ENCODE measurements at regions not wholly inside any gene's neighbourhood (a gene's known extent, or its start where the extent isn't known, plus 50 kb on each side); places are given as distances from the start of the nearest gene placed in this dataset.

DNA sequence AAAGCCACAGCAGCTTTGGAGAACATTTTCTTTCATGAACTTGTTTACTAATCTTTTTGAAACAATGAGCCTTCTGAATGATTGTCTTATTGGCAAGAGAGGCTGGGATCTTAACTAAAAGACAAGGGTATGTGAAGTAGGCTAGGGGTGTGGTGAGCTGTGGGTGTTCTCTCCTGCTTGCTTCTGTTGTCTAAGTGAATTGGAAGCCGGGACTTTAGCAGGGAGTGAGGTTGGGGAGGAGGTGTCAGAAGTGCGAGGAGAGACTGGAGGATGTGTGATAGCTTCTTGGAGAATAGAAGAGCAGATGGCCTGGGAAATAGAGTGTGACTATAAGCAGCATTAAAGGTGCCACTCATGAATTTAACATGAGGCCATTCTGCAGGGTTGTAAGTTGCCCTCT is 562.8 kb downstream of the UTRN start:
- peak in 1 of 8 experiments; percentile 41 for ATAC-seq (replicated peaks in 6 of 8)
- 63 to 100% (median 84%) methylated on average over 1 to 2 of the region's 2 CpGs; no CpG with 5 or more reads in 4 of the 10 experiments for WGBS, 10 experiments
- H3K4me3 ChIP-seq, result no peak overlapping the region
- H3K27ac ChIP-seq, result no peak overlapping the region
- no peaks in the 10 kb centered on the region for H3K4me1 ChIP-seq (replicated peaks in 1 of 2)
- in situ Hi-C loops (cut with MboI; ENCODE audit: low pct_unique_long_range_greater_than_20kb in 2 of 9, low sequenced_read_pairs in 9 of 9, unreplicated experiment in 9 of 9), result no loop called here

DNA sequence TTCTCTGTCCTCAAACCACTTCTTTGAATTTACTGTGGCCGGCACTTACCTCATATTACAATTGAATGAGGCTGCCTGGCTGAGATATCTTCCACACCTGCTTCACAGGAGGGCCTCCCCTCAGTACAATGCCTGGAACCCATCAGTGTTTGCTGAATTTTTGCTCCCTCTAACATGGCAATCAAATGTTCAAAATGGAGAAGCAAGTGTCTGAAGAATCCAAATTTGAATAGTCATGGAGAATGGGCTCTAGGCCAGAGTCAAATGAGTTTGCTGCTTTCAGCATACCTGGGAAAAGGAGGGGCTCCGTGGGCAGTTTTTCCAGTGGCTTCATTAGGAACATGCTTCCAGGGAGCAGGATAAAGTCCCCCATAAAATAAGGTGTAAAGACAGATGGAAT is 564.8 kb downstream of the UTRN start:
- H3K4me1 ChIP-seq (replicated peaks in 1 of 2), result no peaks in the 10 kb centered on the region
- no peak overlapping the region for H3K4me3 ChIP-seq
- H3K27ac ChIP-seq, result no peak overlapping the region
- 67 to 100% (median 90%) methylated on average over 1 to 2 of the region's 2 CpGs; no CpG with 5 or more reads in 3 of the 10 experiments for WGBS, 10 experiments
- in situ Hi-C loops (cut with MboI; ENCODE audit: low pct_unique_long_range_greater_than_20kb in 2 of 9, low sequenced_read_pairs in 9 of 9, unreplicated experiment in 9 of 9), result no loop called here
- no peak for ATAC-seq (replicated peaks in 6 of 8)

DNA sequence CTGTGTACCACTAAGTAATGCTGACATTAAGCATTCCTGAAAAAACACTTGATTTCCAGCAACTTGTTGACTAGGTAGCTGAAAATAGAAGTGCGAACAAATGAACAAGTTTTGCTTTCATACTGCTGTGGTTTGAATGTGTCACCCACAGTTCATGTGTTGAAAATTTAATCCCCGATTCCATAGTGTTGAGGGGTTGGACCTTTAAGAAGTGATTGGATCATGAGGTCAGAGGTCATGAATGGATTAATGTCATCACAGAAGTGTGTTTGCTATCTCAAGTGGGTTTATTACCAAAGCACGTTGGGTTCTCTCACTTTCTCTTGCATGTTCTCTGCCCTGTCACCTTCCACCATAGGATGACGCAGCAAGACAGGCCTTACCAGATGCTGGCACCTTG is 568.5 kb downstream of the UTRN start:
- in situ Hi-C loops (cut with MboI; ENCODE audit: low pct_unique_long_range_greater_than_20kb in 2 of 9, low sequenced_read_pairs in 9 of 9, unreplicated experiment in 9 of 9), result no loop called here
- no peak for ATAC-seq (replicated peaks in 6 of 8)
- H3K27ac ChIP-seq, result no peak overlapping the region
- H3K4me3 ChIP-seq, result no peak overlapping the region
- 78 to 100% (median 90%) methylated on average over 1 to 4 of the region's 4 CpGs; no CpG with 5 or more reads in 2 of the 10 experiments for WGBS, 10 experiments
- no peaks in the 10 kb centered on the region for H3K4me1 ChIP-seq (replicated peaks in 1 of 2)

DNA sequence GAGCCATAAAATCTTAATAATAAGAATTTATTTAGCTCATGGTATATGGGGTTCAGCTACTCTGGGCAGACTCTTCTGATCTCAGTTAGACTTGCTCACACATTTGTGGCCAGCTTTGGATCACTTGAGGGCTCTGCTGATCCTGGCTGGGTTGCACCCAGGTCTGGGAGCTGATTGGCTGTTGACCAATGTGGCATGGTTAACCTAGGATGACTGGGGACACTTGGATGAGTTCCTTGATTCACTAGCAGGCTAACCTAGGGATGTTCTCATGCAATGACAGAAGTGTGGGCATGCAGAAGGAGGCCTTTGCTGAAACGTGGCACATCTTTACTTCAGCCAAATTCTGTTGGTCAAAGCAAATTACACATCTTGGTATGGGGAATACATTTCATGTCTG is 569.5 kb downstream of the UTRN start:
- in situ Hi-C loops (cut with MboI; ENCODE audit: low pct_unique_long_range_greater_than_20kb in 2 of 9, low sequenced_read_pairs in 9 of 9, unreplicated experiment in 9 of 9), result no loop called here
- Histone ChIP-seq H3K4me1 (replicated peaks in 1 of 2) (no peaks in the 10 kb centered on the region), H3K27ac (no peak overlapping the region), H3K4me3 (no peak overlapping the region)
- WGBS, 10 experiments, result 40 to 100% (median 90%) methylated on average over 1 of the region's 1 CpG; no CpG with 5 or more reads in 4 of the 10 experiments
- no peak for ATAC-seq (replicated peaks in 6 of 8)

DNA sequence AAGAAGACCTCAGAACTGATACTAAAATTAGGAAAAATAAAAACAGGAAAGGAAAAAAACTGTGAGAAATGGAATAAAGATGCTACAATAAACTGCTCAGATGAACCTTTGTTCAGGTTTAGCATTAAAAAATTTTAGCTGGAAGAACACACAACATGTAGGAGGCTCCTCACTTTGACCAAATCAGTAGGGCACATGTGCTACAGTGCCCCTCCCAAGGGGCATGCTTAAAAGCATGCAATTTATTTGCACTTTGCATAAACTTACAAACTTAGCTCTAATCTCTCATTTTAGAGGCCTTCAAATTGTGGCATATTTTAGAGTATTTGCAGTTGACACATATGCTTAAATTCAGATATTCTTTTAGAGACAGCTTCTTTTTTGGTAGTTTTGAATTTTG is 570.2 kb downstream of the UTRN start:
- Histone ChIP-seq H3K27ac (no peak overlapping the region), H3K4me1 (replicated peaks in 1 of 2) (no peaks in the 10 kb centered on the region), H3K4me3 (no peak overlapping the region)
- peak in 2 of 8 experiments; percentile 58 to 63 for ATAC-seq (replicated peaks in 6 of 8)
- in situ Hi-C loops (cut with MboI; ENCODE audit: low pct_unique_long_range_greater_than_20kb in 2 of 9, low sequenced_read_pairs in 9 of 9, unreplicated experiment in 9 of 9), result no loop called here

DNA sequence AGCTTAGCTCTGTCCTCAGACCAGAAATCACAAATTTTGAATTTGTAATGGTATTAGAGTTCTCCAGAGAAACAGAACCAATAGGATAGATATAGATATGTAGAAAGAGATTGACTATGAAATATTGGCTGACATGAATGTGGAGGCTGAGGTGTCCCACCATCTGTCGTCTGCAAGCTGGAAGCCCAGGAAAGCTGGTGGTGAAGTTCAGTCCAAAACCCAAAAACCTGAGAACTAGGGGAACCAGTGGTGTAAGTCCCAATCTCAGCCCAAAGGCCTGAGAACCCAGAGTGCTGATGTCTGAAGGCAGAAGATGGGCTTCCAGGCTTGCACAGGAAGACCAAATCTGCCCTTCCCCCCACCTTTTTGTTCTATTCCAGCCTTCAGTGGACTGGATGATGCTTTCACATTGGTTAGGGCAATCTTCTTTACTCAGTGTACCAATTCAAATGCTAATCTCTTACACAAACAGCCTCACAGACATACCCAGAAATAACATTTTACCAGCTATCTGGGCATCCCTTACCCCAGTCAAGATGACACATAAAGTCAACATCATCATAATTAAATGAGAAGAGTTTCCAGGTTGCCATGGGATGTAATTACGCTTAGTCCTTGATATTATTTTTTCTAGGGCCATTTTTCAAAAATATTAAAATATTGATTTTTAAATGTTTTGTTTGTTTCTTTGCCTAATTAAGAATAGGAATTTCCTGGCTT is 570.8 kb downstream of the UTRN start:
- no peaks in the 10 kb centered on the region for H3K4me1 ChIP-seq (replicated peaks in 1 of 2)
- in situ Hi-C loops (cut with MboI; ENCODE audit: low pct_unique_long_range_greater_than_20kb in 2 of 9, low sequenced_read_pairs in 9 of 9, unreplicated experiment in 9 of 9), result no loop called here
- no peak overlapping the region for H3K27ac ChIP-seq
- no peak overlapping the region for H3K4me3 ChIP-seq
- WGBS, 10 experiments, result 71 to 100% (median 100%) methylated on average over 1 to 2 of the region's 2 CpGs; no CpG with 5 or more reads in 1 of the 10 experiments
- ATAC-seq (replicated peaks in 6 of 8), result no peak

DNA sequence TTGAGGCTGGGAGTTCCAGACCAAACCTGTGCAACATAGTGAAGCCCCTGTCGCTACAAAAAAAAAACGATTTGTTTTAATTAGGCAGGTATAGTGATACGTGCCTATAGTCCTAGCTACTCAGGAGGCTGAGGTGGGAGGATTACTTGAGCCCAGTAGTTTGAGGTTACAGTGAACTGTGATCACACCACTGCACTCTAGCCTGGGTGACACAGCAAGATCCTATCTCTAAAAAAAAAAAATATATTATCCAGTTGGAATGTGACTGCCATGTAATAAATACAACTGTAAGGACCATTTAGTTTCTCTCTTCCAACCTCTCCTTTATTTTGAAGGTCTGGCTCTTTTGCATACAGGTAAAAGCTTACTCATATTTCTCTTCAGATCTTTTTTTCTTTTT is 571.5 kb downstream of the UTRN start:
- no peak overlapping the region for H3K4me3 ChIP-seq
- no peak overlapping the region for H3K27ac ChIP-seq
- no peaks in the 10 kb centered on the region for H3K4me1 ChIP-seq (replicated peaks in 1 of 2)
- in situ Hi-C loops (cut with MboI; ENCODE audit: low pct_unique_long_range_greater_than_20kb in 2 of 9, low sequenced_read_pairs in 9 of 9, unreplicated experiment in 9 of 9), result no loop called here
- 61 to 100% (median 92%) methylated on average over 1 to 3 of the region's 3 CpGs; no CpG with 5 or more reads in 2 of the 10 experiments for WGBS, 10 experiments
- ATAC-seq (replicated peaks in 6 of 8), result no peak

DNA sequence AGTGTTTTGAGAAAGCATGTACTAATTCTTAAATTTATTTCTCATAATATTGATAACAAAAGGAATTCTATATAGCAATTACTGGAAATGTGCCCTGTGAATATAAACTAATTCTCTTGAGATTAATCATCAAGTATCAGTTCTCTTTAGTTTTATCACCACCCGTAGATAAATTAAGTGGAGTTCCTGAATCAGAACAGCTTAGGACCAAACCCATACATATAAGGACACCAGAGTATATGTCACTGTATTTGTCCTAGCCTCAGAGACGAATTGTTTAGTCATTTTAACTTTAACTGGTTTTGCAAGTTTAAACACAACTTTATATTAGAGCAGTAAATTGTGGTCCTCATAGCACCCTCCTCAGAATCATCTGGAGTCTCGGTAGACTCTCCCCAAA is 572.0 kb downstream of the UTRN start:
- no peak overlapping the region for H3K27ac ChIP-seq
- no peaks in the 10 kb centered on the region for H3K4me1 ChIP-seq (replicated peaks in 1 of 2)
- WGBS, 10 experiments, result 63 to 100% (median 89%) methylated on average over 1 to 3 of the region's 3 CpGs
- in situ Hi-C loops (cut with MboI; ENCODE audit: low pct_unique_long_range_greater_than_20kb in 2 of 9, low sequenced_read_pairs in 9 of 9, unreplicated experiment in 9 of 9), result no loop called here
- H3K4me3 ChIP-seq, result no peak overlapping the region
- no peak for ATAC-seq (replicated peaks in 6 of 8)

DNA sequence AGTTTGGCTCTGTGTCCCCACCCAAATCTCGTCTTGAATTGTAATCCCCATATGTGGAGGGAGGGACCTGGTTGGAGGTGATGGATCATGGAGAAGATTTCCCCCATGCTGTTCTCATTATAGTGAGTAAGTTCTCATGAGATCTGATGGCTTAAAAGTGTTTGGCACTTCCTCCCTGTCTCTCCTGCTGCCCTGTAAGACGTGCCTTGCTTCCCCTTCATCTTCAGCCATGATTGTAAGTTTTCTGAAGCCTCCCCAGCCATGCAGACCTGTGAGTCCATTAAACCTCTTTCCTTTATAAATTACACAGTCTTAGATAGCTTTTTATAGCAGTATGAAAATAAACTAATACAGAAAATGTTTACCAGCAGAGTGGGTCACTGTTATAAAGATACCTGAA is 577.6 kb downstream of the UTRN start:
- in situ Hi-C loops (cut with MboI; ENCODE audit: low pct_unique_long_range_greater_than_20kb in 2 of 9, low sequenced_read_pairs in 9 of 9, unreplicated experiment in 9 of 9), result no loop called here

DNA sequence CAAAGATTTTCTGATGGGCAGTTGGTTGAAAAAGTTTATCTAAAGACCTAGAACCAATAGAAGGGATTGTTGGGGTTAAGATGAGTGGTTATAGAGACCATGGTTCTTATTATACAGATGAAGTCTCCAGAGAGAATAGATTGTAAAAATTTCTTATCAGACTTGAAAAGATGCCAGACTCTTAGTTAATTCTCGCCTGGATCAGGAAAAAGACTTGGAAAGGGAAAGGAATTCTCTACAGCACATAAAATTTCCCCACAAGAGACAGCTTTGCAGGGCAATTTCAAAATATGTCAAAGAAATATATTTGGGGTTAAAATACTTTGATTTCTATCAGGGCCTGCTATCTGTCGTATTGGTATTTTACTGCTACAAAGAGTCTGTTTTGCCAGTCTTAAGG is 582.6 kb downstream of the UTRN start:
- no peak overlapping the region for H3K4me3 ChIP-seq
- in situ Hi-C loops (cut with MboI; ENCODE audit: low pct_unique_long_range_greater_than_20kb in 2 of 9, low sequenced_read_pairs in 9 of 9, unreplicated experiment in 9 of 9), result no loop called here
- ATAC-seq (replicated peaks in 6 of 8), result no peak
- peaks cover 0 to 3% of the 10 kb centered on the region in 2 donors for H3K4me1 ChIP-seq (replicated peaks in 1 of 2)
- 20 to 80% (median 65%) methylated on average over 1 to 2 of the region's 2 CpGs; no CpG with 5 or more reads in 2 of the 10 experiments for WGBS, 10 experiments
- H3K27ac ChIP-seq, result no peak overlapping the region

More for the DNA sequence above, 577.6 kb downstream of the UTRN start:
- Histone ChIP-seq H3K27ac (no peak overlapping the region), H3K4me1 (replicated peaks in 1 of 2) (no peaks in the 10 kb centered on the region), H3K4me3 (no peak overlapping the region)
- no peak for ATAC-seq (replicated peaks in 6 of 8)
- 25 to 100% (median 80%) methylated on average over 1 of the region's 2 CpGs; no CpG with 5 or more reads in 7 of the 10 experiments for WGBS, 10 experiments

DNA sequence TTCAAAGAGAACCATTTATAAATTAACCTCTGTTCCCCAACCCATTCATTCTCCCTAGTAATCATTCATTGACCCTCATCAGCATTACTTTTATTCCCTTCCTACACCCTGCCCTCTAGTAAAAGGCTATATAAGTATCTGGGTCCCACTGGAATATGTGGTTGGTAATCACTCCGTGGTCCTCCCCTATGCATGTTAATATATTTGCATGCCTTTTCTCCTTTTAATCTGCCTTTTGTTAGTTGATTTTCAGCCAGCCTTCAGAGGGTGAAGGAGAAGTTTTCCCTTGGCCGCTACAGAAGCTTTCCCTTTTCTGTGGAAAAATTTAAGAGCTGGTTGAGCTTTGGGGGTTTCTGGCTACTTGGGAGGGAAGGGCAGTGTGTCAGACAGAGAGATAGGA is 585.6 kb downstream of the UTRN start:
- peak in 1 of 8 experiments; percentile 52 for ATAC-seq (replicated peaks in 6 of 8)
- 0 to 100% (median 40%) methylated on average over 1 to 2 of the region's 2 CpGs; no CpG with 5 or more reads in 2 of the 10 experiments for WGBS, 10 experiments
- in situ Hi-C loops (cut with MboI; ENCODE audit: low pct_unique_long_range_greater_than_20kb in 2 of 9, low sequenced_read_pairs in 9 of 9, unreplicated experiment in 9 of 9), result no loop called here
- Histone ChIP-seq H3K27ac (no peak overlapping the region), H3K4me3 (no peak overlapping the region), H3K4me1 (replicated peaks in 1 of 2) (peaks cover 0 to 3% of the 10 kb centered on the region in 2 donors)

DNA sequence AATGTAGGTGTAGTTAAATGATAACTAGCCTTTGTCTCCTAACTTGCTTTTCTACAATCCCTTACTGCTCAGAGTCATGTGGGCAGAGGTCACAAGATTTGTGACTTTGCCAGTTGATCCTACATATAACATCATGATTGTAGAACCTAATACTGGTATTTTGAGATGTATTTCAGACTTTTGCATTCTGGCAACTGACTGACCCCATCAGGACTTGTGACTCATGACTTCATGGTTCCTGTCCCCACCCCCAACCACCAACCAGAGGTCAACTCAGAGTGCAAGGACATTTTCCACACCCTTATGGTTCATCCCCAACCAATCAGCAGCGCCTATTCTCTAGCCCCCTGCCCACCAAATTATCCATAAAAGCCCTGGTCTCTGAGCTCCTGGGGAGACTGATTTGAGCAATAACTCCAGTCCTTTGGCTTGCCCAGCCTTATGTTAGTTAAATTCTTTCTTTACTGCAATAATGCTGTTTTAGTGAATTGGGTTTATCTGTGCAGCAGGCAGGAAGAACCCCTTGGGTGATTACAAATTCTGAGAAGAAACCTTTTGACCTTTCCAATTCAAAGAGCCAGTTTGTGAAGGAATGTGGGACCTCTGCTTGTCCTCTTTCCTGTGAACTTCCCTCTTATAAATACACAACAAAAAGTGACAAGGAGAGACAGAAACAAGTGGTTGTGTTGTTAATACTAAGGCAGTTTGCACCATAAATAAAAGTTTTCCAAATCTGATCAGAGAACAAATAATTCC is 588.7 kb downstream of the UTRN start:
- no peak overlapping the region for H3K27ac ChIP-seq
- ATAC-seq (replicated peaks in 6 of 8), result no peak
- in situ Hi-C loops (cut with MboI; ENCODE audit: low pct_unique_long_range_greater_than_20kb in 2 of 9, low sequenced_read_pairs in 9 of 9, unreplicated experiment in 9 of 9), result no loop called here
- H3K4me3 ChIP-seq, result no peak overlapping the region
- WGBS, 10 experiments, result 0 to 100% (median 83%) methylated on average over 1 of the region's 1 CpG; no CpG with 5 or more reads in 3 of the 10 experiments
- H3K4me1 ChIP-seq (replicated peaks in 1 of 2), result peaks cover 0 to 3% of the 10 kb centered on the region in 2 donors

DNA sequence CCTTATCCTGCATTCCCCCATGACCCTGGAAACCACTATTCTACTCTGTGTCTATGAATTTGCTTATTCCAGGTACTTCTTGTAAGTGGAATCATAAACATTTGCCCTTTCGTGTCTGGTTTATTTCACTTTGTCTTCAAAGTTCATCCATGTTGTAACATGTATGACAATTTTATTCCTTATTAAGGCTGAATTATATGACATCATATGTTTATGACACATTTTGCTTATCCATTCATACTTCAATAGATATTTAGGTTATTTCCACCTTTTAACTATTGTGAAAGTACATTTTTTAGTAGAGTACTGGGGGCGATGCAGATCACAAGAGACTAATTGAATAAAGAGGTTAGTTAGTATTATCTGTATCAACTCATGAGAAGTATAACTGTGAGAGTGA is 591.6 kb downstream of the UTRN start:
- ATAC-seq (replicated peaks in 6 of 8), result no peak
- no peaks in the 10 kb centered on the region for H3K4me1 ChIP-seq (replicated peaks in 1 of 2)
- H3K27ac ChIP-seq, result no peak overlapping the region
- no peak overlapping the region for H3K4me3 ChIP-seq
- 79 to 100% (median 98%) methylated on average over 1 to 2 of the region's 2 CpGs for WGBS, 10 experiments
- in situ Hi-C loops (cut with MboI; ENCODE audit: low pct_unique_long_range_greater_than_20kb in 2 of 9, low sequenced_read_pairs in 9 of 9, unreplicated experiment in 9 of 9), result no loop called here

Data from motor neuron (in vitro differentiated cells).